Glutamatergic neuron (in vitro differentiated cells): ENCODE measurements at regions not wholly inside any gene's neighbourhood (a gene's known extent, or its start where the extent isn't known, plus 50 kb on each side); places are given as distances from the start of the nearest gene placed in this dataset.

Experiments used
- DNase-seq: peaks from one replicate; pipeline ENCODE4 v3.0.0; 2022
- H3K27ac Mint-ChIP-seq: one replicate; pipeline ENCODE4 v1.8.0; 2020; ENCODE audit warnings: mild to moderate bottlenecking, mixed read lengths, inconsistent platforms; ENCODE audit not compliant: unreplicated experiment
- H3K27me3 Mint-ChIP-seq: one replicate; pipeline ENCODE4 v1.8.0; 2020; ENCODE audit warnings: mild to moderate bottlenecking, moderate library complexity, mixed read lengths, inconsistent platforms; ENCODE audit not compliant: unreplicated experiment
- H3K36me3 Mint-ChIP-seq: one replicate; pipeline ENCODE4 v1.8.0; 2020; ENCODE audit warnings: mild to moderate bottlenecking, mixed read lengths, inconsistent platforms; ENCODE audit not compliant: unreplicated experiment
- H3K4me1 Mint-ChIP-seq: one replicate; pipeline ENCODE4 v1.8.0; 2020; ENCODE audit warnings: mild to moderate bottlenecking, low read depth, mixed read lengths, inconsistent platforms; ENCODE audit not compliant: unreplicated experiment
- H3K4me3 Mint-ChIP-seq: one replicate; pipeline ENCODE4 v1.8.0; 2020; ENCODE audit warnings: mild to moderate bottlenecking, mixed read lengths, inconsistent platforms; ENCODE audit not compliant: unreplicated experiment
- H3K9me3 Mint-ChIP-seq: one replicate; pipeline ENCODE4 v1.8.0; 2020; ENCODE audit warnings: mild to moderate bottlenecking, moderate library complexity, mixed read lengths, inconsistent platforms; ENCODE audit not compliant: unreplicated experiment
- CTCF ChIP-seq: fragments of 200-600 bp; sonication (generic); IDR thresholded peaks from one replicate; pipeline ENCODE4 v1.5.0; 2021; ENCODE audit not compliant: partially characterized antibody, unreplicated experiment

- Mint-ChIP-seq H3K27ac (no peak overlapping the region), H3K27me3 (no peaks in the 10 kb centered on the region), H3K4me3 (no peak overlapping the region), H3K4me1 (no peaks in the 10 kb centered on the region), H3K36me3 (no peaks in the 10 kb centered on the region), H3K9me3 (no peaks in the 10 kb centered on the region)
- no peak for DNase-seq
- no peak for TF ChIP-seq CTCF
Observed at GRCh38 chr1:34372891-34373290, 196.2 kb downstream of the C1orf94 start.

- no peak for DNase-seq
- no peaks in the 10 kb centered on the region for H3K9me3 Mint-ChIP-seq
- no peaks in the 10 kb centered on the region for H3K27me3 Mint-ChIP-seq
- no peaks in the 10 kb centered on the region for H3K36me3 Mint-ChIP-seq
- no peak for TF ChIP-seq CTCF
- no peak overlapping the region for H3K27ac Mint-ChIP-seq
- H3K4me3 Mint-ChIP-seq, result no peak overlapping the region
- H3K4me1 Mint-ChIP-seq, result no peaks in the 10 kb centered on the region
Observed at GRCh38 chr1:34373912-34374311, 197.2 kb downstream of the C1orf94 start.

GRCh38 chr1:34376531-34376930 lies 199.8 kb downstream of the C1orf94 start:
- Mint-ChIP-seq H3K27me3 (no peaks in the 10 kb centered on the region), H3K4me1 (peaks cover 5% of the 10 kb centered on the region), H3K27ac (no peak overlapping the region), H3K36me3 (no peaks in the 10 kb centered on the region), H3K4me3 (no peak overlapping the region), H3K9me3 (no peaks in the 10 kb centered on the region)
- DNase-seq, result no peak
- TF ChIP-seq CTCF, result no peak

GRCh38 chr1:34378968-34379856 lies 202.5 kb downstream of the C1orf94 start:
- no peak for DNase-seq
- Mint-ChIP-seq H3K9me3 (no peaks in the 10 kb centered on the region), H3K4me3 (no peak overlapping the region), H3K36me3 (no peaks in the 10 kb centered on the region), H3K27me3 (no peaks in the 10 kb centered on the region), H3K4me1 (peaks cover 5% of the 10 kb centered on the region), H3K27ac (no peak overlapping the region)
- TF ChIP-seq CTCF, result no peak

GRCh38 chr1:34379911-34380310 lies 203.2 kb downstream of the C1orf94 start:
- Mint-ChIP-seq H3K27me3 (no peaks in the 10 kb centered on the region), H3K27ac (no peak overlapping the region), H3K4me1 (peaks cover 5% of the 10 kb centered on the region), H3K36me3 (no peaks in the 10 kb centered on the region), H3K9me3 (no peaks in the 10 kb centered on the region), H3K4me3 (no peak overlapping the region)
- TF ChIP-seq CTCF, result no peak
- DNase-seq, result no peak
